ENCODE measurements at regions not wholly inside any gene's neighbourhood (a gene's known extent, or its start where the extent isn't known, plus 50 kb on each side); places are given as distances from the start of the nearest gene placed in this dataset.

DNA sequence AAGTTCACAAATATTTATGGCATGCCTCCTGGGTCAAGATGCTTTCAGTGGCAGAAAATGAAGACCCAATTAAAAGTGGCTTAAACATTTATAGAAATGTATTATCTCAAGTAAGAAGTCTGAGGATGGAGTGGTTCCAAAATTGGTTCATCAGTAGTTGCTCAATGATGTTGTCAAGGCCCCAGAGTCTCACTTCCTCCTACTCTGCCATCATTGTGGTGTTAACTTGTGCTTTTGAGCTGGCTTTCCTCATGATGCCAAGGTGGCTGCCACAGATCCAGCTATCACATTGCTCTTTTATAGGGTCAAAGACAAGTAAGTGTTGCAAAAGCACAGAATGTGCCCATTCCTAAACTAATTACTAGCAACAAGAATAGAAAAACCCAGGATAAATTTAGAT is 404.6 kb upstream of the NRP1 start:
- FAIRE-seq (no peak), DNase-seq (ENCODE audit: low read depth) (no peak)
- H3K36me3 ChIP-seq (ENCODE audit: control insufficient read depth, insufficient read depth, low read length), result no peaks in the 10 kb centered on the region
- TF ChIP-seq, protein P1, sequence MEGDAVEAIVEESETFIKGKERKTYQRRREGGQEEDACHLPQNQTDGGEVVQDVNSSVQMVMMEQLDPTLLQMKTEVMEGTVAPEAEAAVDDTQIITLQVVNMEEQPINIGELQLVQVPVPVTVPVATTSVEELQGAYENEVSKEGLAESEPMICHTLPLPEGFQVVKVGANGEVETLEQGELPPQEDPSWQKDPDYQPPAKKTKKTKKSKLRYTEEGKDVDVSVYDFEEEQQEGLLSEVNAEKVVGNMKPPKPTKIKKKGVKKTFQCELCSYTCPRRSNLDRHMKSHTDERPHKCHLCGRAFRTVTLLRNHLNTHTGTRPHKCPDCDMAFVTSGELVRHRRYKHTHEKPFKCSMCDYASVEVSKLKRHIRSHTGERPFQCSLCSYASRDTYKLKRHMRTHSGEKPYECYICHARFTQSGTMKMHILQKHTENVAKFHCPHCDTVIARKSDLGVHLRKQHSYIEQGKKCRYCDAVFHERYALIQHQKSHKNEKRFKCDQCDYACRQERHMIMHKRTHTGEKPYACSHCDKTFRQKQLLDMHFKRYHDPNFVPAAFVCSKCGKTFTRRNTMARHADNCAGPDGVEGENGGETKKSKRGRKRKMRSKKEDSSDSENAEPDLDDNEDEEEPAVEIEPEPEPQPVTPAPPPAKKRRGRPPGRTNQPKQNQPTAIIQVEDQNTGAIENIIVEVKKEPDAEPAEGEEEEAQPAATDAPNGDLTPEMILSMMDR (IDR thresholded peaks at IDR 0.05; ENCODE audit: insufficient read depth, low read length, severe bottlenecking), result no peak
- H3K4me3 ChIP-seq (ENCODE audit: low read depth, low read length), result no peak overlapping the region
- H3K27me3 ChIP-seq (ENCODE audit: control insufficient read depth, insufficient read depth, low read length), result no peaks in the 10 kb centered on the region

DNA sequence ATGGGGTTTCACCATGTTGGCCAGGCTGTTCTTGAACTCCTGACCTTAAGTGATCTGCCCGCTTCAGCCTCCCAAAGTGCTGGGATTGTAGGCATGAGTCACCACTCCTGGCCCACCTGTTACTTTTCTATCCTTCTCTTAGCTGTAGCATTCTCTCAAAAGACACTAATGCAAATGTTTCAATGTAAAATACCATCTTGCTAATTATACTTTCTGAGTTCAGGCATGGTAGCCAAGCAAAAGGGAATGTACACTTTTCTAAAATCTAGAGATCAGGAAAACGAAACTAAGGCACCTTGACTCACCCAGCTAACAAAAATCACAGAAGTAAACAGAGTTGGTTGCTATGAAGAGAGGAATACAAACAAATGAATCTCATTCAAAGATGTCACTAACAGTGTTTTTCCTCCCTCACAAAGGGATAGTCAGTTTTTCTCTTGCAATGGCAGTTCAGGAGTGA is 401.0 kb upstream of the NRP1 start:
- Histone ChIP-seq H3K4me3 (ENCODE audit: low read depth, low read length) (no peak overlapping the region), H3K36me3 (ENCODE audit: control insufficient read depth, insufficient read depth, low read length) (no peaks in the 10 kb centered on the region), H3K27me3 (ENCODE audit: control insufficient read depth, insufficient read depth, low read length) (no peaks in the 10 kb centered on the region)
- TF ChIP-seq, protein P1 (IDR thresholded peaks at IDR 0.05; ENCODE audit: insufficient read depth, low read length, severe bottlenecking), result no peak
- DNase-seq (ENCODE audit: low read depth) (peak; percentile 51), FAIRE-seq (no peak)

DNA sequence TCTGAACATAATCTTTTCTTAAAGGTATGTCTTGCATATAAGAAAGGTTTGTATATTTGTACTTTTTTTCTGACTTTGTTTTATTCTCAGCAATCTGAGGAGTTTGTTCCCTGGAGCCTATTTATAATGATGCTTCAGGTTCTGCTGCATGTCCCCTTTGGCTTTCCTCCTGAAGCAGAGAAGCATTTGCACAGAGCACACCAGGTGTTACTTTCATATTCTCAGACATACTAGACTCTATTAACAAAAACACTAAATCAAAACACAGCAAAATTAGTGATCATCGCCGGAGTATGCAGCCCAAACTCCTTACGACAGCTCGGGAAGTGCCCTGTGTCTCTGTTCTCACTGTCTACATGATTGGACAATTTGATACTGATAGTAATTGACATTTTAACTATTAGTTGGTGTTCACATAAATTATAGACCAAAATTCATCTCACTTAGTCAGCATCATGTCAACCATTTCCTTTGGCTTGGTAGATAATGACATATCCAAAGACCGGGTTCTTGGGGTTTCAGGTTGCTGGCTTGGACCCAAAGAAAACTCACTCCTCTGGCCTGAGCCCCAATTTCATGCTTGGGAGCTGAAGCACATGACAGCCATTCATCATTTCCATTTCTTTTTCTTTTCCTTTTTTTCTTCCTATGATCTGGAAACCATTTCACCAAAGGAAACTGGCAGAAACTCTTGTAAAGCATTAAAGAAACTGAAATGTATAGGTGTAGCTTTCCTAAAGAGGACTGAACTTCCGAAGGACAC is 400.1 kb upstream of the NRP1 start:
- no peak for FAIRE-seq
- DNase-seq (ENCODE audit: low read depth), result no peak
- no peaks in the 10 kb centered on the region for H3K27me3 ChIP-seq (ENCODE audit: control insufficient read depth, insufficient read depth, low read length)
- TF ChIP-seq, protein P1 (IDR thresholded peaks at IDR 0.05; ENCODE audit: insufficient read depth, low read length, severe bottlenecking), result no peak
- no peak overlapping the region for H3K4me3 ChIP-seq (ENCODE audit: low read depth, low read length)
- H3K36me3 ChIP-seq (ENCODE audit: control insufficient read depth, insufficient read depth, low read length), result no peaks in the 10 kb centered on the region

DNA sequence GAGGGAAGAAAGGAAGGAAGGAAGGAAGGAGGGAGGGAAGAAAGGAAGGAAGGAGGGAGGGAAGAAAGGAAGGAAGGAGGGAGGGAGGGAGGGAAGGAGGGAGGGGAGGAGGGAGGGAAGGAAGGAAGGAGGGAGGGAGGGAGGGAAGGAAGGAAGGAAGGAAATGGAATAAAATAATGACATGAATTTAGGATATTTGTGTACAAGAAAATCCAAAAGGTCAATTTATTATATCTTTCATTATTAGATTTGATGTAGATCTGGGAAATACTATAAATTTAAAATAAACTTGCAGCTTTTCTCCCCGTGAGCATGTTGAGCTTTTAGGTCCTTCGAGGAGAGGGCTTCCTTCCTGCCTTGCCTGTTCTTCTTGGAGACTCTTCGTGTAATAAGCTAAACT is 398.6 kb upstream of the NRP1 start:
- no peaks in the 10 kb centered on the region for H3K27me3 ChIP-seq (ENCODE audit: control insufficient read depth, insufficient read depth, low read length)
- no peak overlapping the region for H3K4me3 ChIP-seq (ENCODE audit: low read depth, low read length)
- no peaks in the 10 kb centered on the region for H3K36me3 ChIP-seq (ENCODE audit: control insufficient read depth, insufficient read depth, low read length)
- TF ChIP-seq, protein P1 (IDR thresholded peaks at IDR 0.05; ENCODE audit: insufficient read depth, low read length, severe bottlenecking), result no peak
- no peak for DNase-seq (ENCODE audit: low read depth)
- FAIRE-seq, result no peak

DNA sequence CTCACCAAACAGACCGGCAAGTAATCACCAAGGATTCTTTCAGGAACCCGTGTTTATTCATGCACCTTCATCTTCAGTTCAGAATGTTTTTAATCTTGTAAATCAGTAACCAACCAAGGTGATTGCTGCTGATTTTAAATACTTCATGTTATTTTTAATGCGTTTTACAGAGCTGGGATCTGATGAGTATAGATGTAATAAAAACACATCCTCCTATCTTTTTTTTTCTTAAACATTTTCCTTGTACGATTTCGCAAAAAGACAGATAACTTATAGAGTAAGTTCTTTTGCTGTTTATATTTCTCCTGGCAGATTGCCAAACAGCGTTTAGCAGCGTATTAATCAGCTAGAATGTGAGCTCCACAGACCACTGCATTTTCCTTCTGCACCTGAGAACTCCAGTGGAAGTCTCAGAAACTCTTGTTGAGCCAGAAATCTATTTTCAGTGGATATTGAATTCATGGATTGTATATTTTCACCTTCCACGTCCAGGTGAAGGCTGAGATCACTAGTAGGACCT is 397.8 kb upstream of the NRP1 start:
- FAIRE-seq, result no peak
- Histone ChIP-seq H3K4me3 (ENCODE audit: low read depth, low read length) (no peak overlapping the region), H3K36me3 (ENCODE audit: control insufficient read depth, insufficient read depth, low read length) (no peaks in the 10 kb centered on the region), H3K27me3 (ENCODE audit: control insufficient read depth, insufficient read depth, low read length) (no peaks in the 10 kb centered on the region)
- DNase-seq (ENCODE audit: low read depth), result peak; percentile 34
- TF ChIP-seq, protein P1 (IDR thresholded peaks at IDR 0.05; ENCODE audit: insufficient read depth, low read length, severe bottlenecking), result no peak
